GM21360 (cell line): ENCODE measurements at regions not wholly inside any gene's neighbourhood (a gene's known extent, or its start where the extent isn't known, plus 50 kb on each side); places are given as distances from the start of the nearest gene placed in this dataset.

Source experiments
- ATAC-seq: cut with Tn5 transposase; IDR thresholded peaks from one replicate; pipeline ENCODE4 v1.9.1; 2021; ENCODE audit warnings: mild to moderate bottlenecking, moderate library complexity; ENCODE audit not compliant: unreplicated experiment

DNA sequence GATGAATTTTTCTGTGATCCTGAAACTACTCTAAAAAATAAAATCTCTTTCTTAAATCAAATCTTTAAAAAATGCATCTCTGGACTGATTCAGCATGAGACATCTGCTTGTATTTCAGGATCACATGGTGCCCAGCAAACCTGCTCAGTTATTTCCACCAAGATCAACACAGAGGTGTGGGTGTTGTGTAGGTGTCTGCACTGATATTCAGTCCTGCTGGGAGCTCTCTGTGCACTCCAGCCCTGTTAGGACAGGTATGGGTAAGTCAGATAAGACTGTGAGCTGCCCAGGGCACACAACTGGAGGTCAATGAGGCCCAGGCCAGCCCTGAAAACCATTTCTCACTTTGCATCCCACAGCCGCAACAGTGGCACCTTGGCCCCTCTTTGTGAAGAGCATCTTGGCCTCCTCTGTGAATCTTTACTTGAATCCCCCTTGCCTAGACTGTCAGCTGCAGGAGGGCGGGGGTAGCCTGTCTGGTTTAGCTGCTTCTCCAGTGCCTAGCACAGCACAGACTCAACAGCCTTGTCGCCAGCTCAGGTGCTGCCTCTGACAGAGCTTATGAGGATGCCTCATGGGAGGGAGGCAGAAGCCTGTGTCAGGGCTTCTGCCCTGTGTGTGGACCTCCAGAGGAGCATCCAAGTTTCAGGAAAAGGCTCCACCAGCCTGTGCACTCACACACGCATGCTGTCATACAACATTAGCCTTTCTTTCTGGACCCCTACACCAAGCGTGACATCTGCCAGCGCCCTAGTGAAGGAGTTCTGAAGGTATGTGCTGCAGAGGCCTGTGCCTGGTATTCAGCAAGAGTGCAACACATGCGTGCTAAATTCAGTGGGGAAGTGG lies 187.6 kb upstream of the CST7 start:
- ATAC-seq: no peak

DNA sequence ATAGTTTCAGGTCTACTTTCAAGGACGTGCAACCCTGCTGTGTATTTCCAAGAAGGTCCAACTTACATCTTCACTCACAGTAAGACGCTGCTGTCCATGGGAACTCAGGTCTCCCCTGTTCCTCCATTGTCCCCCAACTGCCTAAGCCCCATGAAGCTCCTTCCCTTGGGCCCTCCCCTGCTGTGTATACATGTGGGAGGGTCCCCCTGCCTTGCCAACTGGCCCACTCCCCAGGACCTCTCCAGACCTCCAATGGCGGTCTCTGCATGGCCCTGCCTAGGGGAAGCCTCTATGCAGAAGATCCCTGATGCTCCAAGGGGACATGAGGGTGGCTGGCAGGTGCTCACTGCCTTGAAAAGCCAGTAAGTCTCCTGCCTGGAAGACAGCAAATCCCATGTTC lies 186.7 kb upstream of the CST7 start:
- no peak for ATAC-seq

DNA sequence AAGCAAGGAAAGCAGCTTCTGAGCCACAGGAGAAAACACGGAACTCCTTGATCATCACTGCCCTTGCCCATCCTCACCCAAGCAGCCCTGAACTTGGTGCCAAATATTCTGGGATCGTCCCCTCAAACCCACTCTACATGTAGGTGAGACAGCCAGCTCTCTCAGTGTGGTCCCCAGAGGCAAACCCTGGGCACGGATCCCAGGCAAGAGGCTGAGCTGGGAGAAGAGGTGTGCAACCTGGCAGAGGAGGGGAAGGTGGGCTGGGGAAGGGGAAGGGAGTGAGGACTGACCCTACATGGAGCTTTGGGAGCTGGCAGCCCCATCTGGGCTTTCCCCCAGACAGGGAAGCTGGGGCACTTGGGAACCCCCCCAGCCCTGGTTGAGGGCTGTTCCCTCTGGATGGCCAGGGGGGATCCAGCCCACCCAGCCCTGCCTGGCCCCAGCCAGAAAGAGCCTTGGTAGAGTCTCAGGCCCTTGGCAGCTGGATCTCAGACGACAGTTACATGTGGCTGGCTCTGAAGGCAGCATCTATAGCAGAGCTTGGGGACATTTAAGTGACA lies 186.2 kb upstream of the CST7 start:
- no peak for ATAC-seq

DNA sequence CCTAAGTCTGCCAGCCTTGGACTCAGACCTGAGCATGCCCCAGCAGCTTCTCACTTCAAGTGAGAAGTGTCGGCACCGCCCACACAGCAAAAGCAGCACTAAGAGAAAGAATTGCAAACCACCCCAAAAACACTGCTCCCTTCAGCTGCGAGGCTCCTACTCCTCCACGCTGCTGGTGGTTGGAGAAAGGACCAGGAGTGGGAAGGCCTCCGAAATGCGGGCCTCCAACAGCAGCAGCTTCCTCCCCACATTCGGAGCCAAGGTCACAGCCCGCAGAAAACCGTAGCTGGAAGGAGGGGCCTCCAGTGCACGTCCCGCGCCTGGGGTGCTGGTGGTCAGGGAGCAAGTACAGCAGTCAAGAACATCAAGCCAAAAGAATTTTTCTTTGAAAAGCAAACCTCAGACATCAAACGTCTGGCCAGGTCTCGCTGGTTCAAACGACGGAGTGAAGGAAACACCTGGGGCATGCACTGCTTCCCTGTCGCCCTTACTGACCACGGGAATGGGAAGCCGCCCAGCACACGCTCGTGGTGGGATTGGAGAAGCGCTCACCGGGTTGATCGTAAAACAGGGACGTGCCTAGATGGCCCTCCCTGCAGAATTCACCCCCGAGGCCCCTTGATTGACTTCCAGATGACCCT lies 185.6 kb upstream of the CST7 start:
- ATAC-seq: no peak

DNA sequence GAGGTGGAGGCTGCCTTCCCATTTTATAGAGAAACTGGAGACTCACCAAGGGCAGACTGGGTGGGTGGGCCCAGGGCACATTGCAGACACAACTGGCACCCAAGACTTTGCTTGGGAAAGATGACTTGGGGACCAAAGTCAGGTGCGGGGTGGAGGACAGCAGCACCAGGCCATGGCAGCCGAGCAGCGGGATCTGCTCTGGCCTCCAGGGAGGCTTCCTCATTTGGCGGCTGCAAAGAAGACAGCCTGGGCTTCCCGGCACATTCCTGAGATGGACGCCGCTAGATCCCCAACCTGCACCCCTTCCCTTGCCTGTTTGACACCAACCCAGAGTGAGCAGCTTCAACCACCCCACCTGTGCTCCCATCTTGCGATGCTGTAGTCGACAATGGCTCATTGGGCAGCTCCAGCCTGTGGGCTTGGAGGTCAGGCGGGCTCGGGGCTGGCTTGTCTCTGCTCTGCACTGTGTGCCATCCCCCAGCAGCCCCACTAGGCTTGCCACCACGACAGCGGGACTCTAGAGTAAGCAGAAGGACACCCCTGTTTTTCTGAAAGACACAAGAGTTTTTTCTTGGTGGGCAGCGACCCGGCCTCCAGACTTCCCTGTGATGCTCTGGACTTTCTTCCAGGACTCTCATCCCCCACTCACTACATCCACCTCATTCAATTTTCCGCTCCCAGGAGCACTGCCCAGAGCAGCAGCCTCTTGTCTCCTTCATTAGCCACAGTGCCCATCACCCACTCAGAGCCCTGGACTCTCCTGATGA lies 184.9 kb upstream of the CST7 start:
- ATAC-seq: no peak

DNA sequence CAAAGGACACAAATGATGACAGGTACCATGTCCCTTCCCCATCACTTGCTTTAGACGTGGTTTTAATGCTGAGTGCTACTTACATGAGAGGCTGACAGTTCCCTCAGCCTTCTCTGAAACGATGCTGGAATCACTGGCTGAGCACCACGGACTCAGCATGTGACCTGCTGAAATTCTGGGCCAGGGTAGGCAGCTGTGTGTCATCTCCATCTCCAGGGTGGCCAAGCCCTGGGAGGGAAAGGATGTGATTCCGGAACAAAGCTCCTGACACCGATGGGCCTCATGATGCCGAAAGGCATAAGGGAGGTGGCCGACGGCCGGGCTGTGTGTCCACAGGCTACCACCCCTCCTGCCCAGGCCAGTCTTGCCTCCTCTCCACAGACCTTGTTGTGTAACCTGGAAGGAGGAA lies 184.3 kb upstream of the CST7 start:
- no peak for ATAC-seq

DNA sequence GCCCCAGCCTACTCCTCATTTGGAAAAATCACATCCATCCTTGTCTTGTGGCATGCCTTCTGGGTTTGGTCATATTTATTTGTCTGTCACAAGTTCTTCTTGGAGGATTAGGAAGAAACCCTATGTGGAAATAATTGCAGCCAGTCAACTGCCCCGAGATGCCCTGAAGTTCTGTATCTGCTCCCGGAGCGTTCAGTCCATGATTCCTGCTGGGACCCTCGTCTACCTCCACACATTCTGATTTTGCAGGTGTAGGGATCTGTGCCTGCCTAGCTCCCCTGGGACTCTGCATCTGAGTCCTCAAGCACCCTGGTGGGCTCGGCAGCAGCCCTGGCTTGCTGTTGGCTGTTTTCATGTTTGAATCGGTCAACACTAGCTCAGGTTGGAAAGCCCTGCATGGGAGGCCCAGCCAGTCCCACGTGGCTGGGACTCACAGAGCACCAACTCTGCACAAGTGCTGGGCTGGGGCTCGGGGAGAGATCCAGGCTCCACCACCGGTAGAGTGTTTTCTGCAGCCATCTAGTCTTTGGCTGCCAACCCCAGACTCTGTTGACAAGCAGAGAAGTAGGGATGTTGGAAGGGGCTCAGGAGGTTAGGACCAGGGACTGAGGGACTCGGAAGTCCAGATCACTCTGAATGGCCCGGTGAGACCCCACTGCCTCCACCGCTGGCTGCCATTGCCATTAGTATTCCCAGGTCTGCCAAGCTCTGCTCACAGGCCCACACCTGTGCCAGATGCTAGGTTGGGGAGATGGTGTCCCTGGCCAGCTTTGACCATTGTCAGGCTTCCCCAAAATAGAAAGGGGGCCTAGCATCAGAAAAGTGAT lies 183.5 kb upstream of the CST7 start:
- no peak for ATAC-seq

DNA sequence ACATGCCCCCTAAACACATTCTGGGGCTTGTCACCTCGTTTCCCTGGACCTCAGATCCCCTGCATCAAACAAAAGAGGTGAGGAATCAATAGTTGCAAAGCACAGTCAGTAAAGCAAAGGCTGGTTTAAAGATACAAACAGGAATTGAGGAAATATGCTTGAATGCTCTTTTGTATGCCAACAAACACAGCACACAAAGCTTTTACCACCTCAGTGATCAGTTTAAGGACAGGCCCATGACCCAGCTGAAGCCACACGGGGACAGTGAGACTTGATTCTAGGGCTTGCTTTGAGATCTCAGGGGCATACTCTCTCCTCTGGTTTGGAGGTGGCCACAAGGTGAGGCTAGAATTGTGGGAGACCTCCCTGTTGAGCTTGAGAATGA lies 182.9 kb upstream of the CST7 start:
- ATAC-seq: no peak

DNA sequence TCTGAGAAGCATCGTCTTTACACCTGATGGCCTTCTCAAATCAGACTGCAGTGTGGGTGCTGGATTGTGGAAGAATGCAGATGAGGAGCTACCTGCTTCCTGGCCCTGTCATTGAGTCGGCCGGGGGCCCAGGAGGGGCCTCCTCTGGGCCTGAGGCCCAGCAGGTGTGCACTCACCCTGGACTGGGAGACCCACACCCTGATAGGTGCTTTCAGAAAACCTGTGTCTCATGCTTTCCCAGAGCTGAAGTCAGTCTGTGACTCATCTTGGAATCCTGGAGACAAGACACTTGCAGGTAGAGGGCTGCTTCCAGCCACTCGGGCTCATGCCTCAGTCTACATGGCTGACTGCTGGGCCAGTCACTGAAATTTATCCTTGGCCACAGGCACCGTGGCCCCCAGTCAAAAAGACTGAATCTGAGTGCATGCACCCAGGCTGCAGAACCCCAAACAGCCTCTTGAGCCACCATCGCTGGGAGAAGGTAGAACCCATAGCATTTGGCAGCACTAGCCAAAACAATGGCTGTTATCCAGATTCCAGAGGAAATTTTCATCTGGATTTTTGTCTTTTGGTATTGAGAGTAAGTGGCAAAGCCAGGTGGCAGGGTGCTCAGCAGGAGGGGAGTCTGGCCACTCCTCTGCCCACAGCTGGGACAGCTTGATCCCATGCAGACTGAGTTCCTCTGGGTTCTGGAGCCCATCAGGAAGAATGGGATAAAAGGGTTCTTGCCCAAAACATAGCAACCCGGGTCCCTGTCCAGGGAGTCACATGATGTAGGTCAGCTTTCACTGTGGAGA lies 182.0 kb upstream of the CST7 start:
- no peak for ATAC-seq

DNA sequence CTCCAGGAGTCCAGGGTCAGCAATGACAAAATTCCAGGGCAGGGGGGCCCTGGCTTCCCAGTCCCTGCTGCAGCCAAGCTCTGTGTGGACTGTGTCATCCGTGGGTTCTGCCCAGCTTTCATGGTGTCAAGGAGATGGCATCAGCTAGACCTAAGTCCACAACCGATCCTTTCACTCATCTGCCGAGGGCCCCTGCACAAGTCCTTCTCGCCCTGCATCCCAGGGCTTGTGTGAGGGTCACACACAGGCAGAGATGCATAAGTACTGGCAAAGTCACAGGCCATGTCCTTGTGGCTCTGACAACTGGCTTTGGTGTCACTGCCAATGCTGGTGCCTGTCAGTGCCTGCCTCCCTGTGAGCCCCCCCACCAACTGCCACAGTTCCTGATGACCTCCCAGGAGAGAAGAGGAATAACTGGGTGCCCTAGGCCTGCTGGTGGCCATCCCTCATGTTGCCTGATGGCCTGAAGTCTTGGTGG lies 181.4 kb upstream of the CST7 start:
- ATAC-seq: no peak

DNA sequence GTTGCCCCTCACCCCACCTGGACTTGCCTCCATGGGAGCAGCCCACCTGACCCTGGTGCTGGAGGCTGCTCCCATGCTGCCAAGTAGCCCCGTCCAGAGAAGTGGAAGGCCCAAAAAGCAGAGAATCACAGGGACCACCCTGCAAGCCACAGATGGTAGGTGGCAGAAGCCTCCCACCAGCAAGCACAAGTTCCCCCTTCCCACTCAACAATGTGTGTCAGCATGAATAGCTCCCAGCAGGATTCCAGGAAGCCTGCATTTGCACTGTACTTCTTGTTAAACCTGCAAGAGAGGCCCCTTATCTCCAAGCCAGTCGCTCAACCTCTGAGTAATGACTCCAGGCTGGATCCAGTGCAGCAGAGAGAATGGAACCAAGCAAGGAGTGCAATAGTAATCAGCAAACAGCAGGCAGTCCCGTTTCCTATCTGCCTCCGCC lies 180.8 kb upstream of the CST7 start:
- no peak for ATAC-seq

DNA sequence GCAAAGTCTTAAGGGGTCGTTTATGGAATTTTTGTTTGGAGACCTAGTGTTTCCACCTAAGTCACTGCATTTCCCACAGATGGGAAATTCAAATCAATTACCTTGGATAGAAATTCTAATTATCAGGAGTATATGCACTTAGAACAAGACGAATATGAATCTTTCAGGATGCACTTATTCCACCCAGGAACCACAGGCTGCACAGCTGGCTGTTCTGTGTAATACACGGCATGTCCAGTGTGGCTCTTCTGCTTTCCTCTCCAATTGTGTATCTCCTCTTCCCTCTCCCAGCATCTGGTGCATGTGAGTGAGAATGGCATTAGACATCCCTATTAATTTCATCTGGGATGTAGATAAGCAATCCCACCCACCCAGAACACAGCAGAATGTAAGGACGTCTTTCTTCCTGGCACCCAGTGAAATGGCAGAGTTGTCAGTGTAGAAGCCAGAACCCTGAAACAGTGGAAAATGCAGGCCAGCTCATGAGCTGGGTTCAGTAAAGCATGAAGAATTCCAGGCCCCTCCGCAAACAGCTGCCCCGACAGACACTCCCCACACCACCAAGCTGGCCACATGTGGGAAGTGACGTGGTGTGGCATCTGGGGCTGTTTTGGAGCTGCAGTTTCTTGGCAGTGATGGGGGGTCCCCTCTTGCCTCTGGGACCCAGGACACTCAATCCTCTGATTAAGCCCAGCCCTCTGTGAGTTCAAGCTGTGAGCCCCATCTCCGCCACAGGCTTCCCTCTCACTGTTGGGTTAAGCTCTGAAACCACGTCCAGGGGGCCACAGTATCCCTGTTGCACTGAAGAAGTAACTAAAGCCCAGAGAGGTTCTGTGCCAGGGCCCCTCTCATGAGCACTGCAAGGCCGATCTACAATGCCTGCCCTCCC lies 180.1 kb upstream of the CST7 start:
- no peak for ATAC-seq

DNA sequence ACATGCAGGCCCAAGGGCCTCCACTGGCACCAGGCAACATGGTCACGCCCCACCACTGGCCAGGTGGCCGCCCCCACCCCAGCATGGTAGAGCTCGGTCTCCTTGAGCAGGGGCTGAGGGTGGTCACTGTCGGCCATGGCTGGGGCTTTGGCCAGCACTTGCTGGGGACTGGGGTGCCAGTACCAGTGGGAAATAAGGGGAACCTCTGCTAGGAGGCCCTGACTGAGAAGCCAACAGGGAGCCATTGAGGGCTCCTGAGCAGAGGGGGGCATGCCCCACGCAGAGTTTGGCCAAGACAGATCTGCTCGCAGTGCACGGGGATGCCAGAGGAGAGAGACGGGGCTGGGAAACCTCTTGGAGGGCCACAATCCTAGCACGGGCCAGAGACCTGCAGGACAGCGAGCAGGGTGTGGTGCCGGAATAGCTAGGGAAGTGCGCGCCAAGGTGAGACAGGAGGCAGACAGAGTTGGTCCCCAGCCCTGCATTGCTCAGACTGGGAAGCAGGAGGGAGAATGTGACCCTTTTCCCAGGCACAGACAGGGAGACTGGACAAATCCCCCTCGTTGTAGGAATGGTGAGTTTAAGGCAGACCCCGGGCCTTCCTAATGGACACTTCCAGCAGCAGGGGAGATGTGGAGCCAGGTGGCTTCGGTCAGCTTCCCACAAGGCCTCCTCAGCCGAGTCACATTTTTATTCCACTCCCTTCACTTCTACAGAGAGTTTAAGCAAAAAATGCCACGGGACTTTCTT lies 179.0 kb upstream of the CST7 start:
- ATAC-seq: no peak

DNA sequence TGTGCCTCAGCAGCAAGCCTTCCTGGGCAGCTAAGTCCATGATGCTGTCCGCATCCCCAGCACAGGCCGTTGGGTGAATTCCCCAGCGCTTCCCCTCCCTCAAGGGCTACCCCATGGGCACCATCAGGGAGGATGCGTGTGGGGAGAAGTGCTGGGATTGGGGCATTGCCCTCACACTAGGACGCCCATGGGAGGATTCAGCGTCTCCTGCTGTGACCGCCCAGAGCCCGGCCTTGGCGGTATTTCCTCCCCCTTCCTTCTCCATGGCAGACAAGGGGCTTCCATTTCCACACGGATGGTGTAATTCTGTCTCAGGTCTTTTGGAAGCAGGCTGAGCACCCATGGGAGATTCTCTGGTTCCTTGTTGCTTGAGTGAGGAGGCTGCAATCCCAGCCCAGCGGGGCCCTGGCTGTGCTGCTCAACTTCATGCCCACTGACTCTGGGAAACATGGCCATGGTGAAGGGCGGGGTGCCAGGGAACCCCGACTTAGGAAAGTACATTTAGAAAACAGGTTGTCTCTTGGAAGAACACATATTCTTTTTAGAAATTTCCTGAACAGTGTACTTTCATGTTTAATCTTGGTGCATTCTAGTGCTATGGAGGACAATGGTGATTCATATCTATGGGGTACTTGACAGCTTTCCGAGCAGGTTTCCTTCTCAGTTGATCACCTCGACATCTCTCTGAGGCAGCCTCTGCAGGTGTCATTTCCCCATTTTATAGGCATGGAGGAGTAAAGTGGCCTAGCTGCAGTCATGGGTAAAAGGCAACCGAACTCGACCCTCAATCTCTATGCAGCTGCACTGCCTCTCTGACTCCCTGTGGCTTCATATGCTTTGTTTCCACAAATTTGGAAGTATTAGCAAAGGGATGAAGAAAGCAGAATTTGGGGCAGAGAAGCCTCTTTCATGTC lies 178.2 kb upstream of the CST7 start:
- peak; percentile 47 for ATAC-seq

DNA sequence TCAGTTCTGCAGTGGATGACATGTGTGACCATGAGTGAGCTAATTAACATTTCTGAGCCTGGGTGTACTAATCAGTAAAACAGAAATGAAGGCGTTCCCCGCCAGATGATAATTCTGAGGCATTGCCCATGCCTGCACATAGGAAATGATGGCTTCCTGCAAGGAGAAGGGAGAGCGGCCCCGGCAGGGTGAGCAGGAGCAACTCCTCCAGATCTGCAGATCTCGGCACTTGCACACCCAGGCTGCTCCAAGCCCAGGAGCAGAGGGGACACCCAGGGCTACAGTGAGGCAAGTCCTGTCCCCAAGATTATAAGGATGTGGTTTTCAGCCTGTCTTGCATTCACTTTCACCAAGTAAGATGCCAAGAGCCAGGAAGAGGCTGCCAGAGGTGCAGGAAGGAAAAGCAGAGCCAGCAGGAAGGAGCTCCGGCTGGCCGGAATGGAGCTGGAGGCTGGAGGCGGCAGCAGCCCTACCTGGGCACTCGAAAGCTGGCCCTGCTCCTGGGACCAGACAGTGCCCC lies 177.5 kb upstream of the CST7 start:
- ATAC-seq: no peak

DNA sequence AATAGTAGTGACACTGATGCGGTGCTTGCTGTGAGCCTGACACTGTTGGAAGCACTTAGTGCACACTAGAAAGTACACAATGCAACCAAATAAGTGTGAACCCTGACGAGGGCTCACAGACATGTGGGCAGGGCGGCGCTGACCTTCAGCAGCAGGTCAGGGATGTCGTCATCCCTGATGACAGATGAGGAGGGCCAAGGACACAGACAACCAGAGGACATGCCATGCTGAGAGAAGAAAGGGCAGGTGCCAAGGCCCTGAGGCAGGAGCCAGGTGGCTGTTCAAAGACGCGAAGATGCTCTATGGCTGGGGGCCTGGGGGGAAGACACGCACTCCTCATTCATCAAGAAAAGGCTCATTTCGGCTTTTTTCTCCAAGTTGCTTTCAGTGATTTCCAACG lies 176.4 kb upstream of the CST7 start:
- no peak for ATAC-seq

DNA sequence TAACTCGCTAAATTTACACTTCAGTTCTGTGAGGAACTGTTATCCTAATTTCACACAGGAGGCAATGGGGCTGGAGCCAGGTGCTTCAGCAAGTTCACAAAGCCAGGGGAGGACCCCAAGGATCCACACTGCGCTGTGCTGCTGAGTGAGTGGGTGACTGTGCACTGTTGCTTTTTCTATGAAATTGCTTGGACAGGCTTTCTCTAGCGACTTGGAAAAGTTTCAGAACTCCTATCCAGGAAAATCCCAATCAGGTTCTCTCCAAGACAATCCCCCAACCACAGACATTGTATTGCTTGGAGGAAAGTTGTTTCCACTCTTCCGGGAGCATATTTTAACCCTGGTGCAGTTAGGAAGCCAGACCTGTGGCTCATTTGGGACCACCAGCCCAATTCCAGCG lies 175.9 kb upstream of the CST7 start:
- ATAC-seq: no peak
